Astrocyte (in vitro differentiated cells and primary cell): ENCODE measurements at regions not wholly inside any gene's neighbourhood (a gene's known extent, or its start where the extent isn't known, plus 50 kb on each side); places are given as distances from the start of the nearest gene placed in this dataset.

Experiments
- DNase-seq: peaks from one replicate; pipeline ENCODE4 v3.0.0-alpha.2; 2010; ENCODE audit warnings: low read depth
- FAIRE-seq: peaks from 2 replicates; lab custom pipeline; 2011; peaks lifted over from hg19 to GRCh38; lab: Jason Lieb, UNC
- H2AFZ ChIP-seq: 2 replicates; pipeline ENCODE4 v1.6.0; 2012; ENCODE audit warnings: low read depth, low read length, inconsistent platforms
- H3K27ac ChIP-seq: 2 replicates; pipeline ENCODE4 v1.5.1; 2011; ENCODE audit warnings: low read depth, low read length, inconsistent platforms
- H3K27me3 ChIP-seq: 2 replicates; pipeline ENCODE4 v1.6.0; 2011; ENCODE audit warnings: low read length, inconsistent platforms; ENCODE audit not compliant: insufficient read depth
- H3K36me3 ChIP-seq: 2 replicates; pipeline ENCODE4 v1.5.1; 2011; ENCODE audit warnings: low read length, inconsistent platforms; ENCODE audit not compliant: insufficient read depth
- H3K4me1 ChIP-seq: 2 replicates; pipeline ENCODE4 v1.5.1; 2011; ENCODE audit warnings: low read length, inconsistent platforms; ENCODE audit not compliant: insufficient read depth
- H3K4me2 ChIP-seq: 2 replicates; pipeline ENCODE4 v1.6.0; 2012; ENCODE audit warnings: low read length, inconsistent platforms
- H3K4me3 ChIP-seq: 2 replicates; pipeline ENCODE4 v1.5.1; 2011; ENCODE audit warnings: low read depth, mild to moderate bottlenecking, low read length, inconsistent platforms; ENCODE audit not compliant: insufficient read depth
- H3K79me2 ChIP-seq: 2 replicates; pipeline ENCODE4 v1.6.0; 2012; ENCODE audit warnings: mild to moderate bottlenecking, low read length, inconsistent platforms; ENCODE audit not compliant: insufficient read depth
- H3K9ac ChIP-seq: 2 replicates; pipeline ENCODE4 v1.6.0; 2012; ENCODE audit warnings: mild to moderate bottlenecking, low read length, inconsistent platforms
- H3K9me3 ChIP-seq: 2 replicates; pipeline ENCODE4 v1.5.1; 2012; ENCODE audit warnings: low read depth, mild to moderate bottlenecking, low read length, inconsistent platforms; ENCODE audit not compliant: insufficient read depth
- H4K20me1 ChIP-seq: 2 replicates; pipeline ENCODE4 v1.6.0; 2012; ENCODE audit warnings: low read length, inconsistent platforms; ENCODE audit not compliant: insufficient read depth
- H3K27ac Mint-ChIP-seq: one replicate; pipeline ENCODE4 v1.8.0; 2021; ENCODE audit warnings: mild to moderate bottlenecking, mixed read lengths; ENCODE audit not compliant: unreplicated experiment
- H3K27me3 Mint-ChIP-seq: one replicate; pipeline ENCODE4 v1.8.0; 2021; ENCODE audit warnings: low read depth, mixed read lengths; ENCODE audit not compliant: unreplicated experiment
- H3K36me3 Mint-ChIP-seq: one replicate; pipeline ENCODE4 v1.8.0; 2021; ENCODE audit warnings: low read depth, mixed read lengths; ENCODE audit not compliant: unreplicated experiment
- H3K4me1 Mint-ChIP-seq: one replicate; pipeline ENCODE4 v1.8.0; 2021; ENCODE audit warnings: low read depth, mixed read lengths; ENCODE audit not compliant: unreplicated experiment
- H3K4me3 Mint-ChIP-seq: one replicate; pipeline ENCODE4 v1.8.0; 2021; ENCODE audit warnings: mild to moderate bottlenecking, moderate library complexity, mixed read lengths; ENCODE audit not compliant: unreplicated experiment
- H3K9me3 Mint-ChIP-seq: one replicate; pipeline ENCODE4 v1.8.0; 2021; ENCODE audit warnings: mild to moderate bottlenecking, mixed read lengths; ENCODE audit not compliant: unreplicated experiment
- EZH2 ChIP-seq: IDR thresholded peaks from 2 replicates; pipeline ENCODE4 v1.6.1; 2012; ENCODE audit warnings: mild to moderate bottlenecking, low read length, inconsistent platforms; ENCODE audit not compliant: insufficient read depth
- TF ChIP-seq, protein P1 (sequence below): IDR thresholded peaks from 2 replicates; pipeline ENCODE4 v1.5.1; 2011; ENCODE audit warnings: low read depth, mild to moderate bottlenecking, inconsistent platforms, low read length, moderate library complexity; ENCODE audit not compliant: insufficient read depth

DNA sequence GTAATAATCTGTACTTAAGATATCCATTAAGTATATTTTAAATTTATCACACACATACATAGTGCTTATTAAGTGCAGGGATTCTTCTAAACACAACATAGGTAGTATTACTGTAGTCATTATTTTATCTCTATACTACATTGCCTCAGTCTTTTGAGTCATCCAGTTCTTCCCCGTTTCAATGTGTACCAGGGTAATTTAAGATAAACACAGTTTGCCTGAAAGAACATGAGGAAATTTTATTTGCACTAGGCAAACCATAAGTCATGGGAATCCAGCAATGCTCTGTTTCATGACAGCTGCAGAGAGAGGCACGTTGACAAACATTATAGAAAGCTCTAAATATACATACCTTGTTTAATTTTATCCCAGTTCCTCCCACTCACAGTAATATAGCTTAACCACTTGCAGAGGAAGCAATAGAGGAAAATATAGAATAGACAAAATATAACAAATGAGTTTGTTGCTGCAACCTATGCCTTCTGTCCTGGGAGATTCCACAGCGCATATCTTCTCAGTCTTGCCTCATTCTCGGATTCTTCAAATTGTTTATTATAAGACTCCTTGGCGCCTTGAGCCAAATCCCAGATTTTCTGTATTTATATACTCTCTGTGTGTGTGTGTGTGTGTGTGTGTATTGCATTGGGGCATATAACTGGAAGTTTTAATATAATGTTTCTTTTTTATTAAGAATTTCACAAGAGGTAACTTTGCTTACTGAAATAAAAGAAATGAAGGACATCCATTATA, 258.6 kb downstream of the FAM133A start:
- peak; percentile 29 for FAIRE-seq
- H3K27ac Mint-ChIP-seq = no peak overlapping the region
- H3K27me3 Mint-ChIP-seq = no peaks in the 10 kb centered on the region
- no peaks in the 10 kb centered on the region for H3K36me3 ChIP-seq
- H3K4me1 Mint-ChIP-seq = no peaks in the 10 kb centered on the region
- no peak overlapping the region for H3K4me3 ChIP-seq
- no peak for DNase-seq
- no peaks in the 10 kb centered on the region for H4K20me1 ChIP-seq
- no peaks in the 10 kb centered on the region for H3K9me3 Mint-ChIP-seq
- H3K9me3 ChIP-seq = no peaks in the 10 kb centered on the region
- no peak overlapping the region for H3K27ac ChIP-seq
- H3K4me3 Mint-ChIP-seq = no peak overlapping the region
- H3K4me2 ChIP-seq = no peak overlapping the region
- TF ChIP-seq EZH2 = no peak
- TF ChIP-seq, protein P1, sequence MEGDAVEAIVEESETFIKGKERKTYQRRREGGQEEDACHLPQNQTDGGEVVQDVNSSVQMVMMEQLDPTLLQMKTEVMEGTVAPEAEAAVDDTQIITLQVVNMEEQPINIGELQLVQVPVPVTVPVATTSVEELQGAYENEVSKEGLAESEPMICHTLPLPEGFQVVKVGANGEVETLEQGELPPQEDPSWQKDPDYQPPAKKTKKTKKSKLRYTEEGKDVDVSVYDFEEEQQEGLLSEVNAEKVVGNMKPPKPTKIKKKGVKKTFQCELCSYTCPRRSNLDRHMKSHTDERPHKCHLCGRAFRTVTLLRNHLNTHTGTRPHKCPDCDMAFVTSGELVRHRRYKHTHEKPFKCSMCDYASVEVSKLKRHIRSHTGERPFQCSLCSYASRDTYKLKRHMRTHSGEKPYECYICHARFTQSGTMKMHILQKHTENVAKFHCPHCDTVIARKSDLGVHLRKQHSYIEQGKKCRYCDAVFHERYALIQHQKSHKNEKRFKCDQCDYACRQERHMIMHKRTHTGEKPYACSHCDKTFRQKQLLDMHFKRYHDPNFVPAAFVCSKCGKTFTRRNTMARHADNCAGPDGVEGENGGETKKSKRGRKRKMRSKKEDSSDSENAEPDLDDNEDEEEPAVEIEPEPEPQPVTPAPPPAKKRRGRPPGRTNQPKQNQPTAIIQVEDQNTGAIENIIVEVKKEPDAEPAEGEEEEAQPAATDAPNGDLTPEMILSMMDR = no peak
- H3K79me2 ChIP-seq = no peaks in the 10 kb centered on the region
- no peak overlapping the region for H2AFZ ChIP-seq
- H3K9ac ChIP-seq = no peak overlapping the region
- H3K4me1 ChIP-seq = no peaks in the 10 kb centered on the region
- H3K36me3 Mint-ChIP-seq = no peaks in the 10 kb centered on the region
- H3K27me3 ChIP-seq = no peaks in the 10 kb centered on the region

DNA sequence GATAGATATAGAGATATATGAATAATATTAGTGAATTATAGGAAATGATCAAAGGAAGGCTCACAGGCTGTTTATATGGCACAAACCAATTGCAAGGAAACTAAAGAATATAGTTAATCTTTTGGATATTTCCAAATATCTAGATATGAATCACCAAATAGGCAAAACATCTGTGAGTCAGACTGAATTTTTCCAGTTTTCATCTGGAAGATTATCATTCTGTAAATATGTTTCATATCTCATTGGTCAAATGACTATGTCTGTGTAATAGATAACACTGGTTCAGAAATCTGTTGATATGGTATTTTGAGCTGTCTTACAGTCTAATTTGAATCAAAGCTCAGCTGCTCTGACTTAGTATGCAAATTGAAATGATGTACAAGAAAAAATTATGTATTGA, 303.6 kb downstream of the FAM133A start:
- DNase-seq = no peak
- Histone ChIP-seq H3K9me3 (no peaks in the 10 kb centered on the region), H3K27me3 (no peaks in the 10 kb centered on the region), H3K4me3 (no peak overlapping the region), H2AFZ (no peak overlapping the region), H4K20me1 (no peaks in the 10 kb centered on the region), H3K4me1 (no peaks in the 10 kb centered on the region), H3K79me2 (no peaks in the 10 kb centered on the region), H3K4me2 (no peak overlapping the region), H3K27ac (no peak overlapping the region), H3K36me3 (no peaks in the 10 kb centered on the region), H3K9ac (no peak overlapping the region)
- Mint-ChIP-seq H3K4me3 (no peak overlapping the region), H3K27ac (no peak overlapping the region), H3K4me1 (no peaks in the 10 kb centered on the region), H3K36me3 (no peaks in the 10 kb centered on the region), H3K27me3 (no peaks in the 10 kb centered on the region), H3K9me3 (peaks cover 1% of the 10 kb centered on the region)
- FAIRE-seq = peak; percentile 47
- TF ChIP-seq, protein P1 = no peak
- TF ChIP-seq EZH2 = no peak
